ENCODE measurements at regions not wholly inside any gene's neighbourhood (a gene's known extent, or its start where the extent isn't known, plus 50 kb on each side); places are given as distances from the start of the nearest gene placed in this dataset.

DNA sequence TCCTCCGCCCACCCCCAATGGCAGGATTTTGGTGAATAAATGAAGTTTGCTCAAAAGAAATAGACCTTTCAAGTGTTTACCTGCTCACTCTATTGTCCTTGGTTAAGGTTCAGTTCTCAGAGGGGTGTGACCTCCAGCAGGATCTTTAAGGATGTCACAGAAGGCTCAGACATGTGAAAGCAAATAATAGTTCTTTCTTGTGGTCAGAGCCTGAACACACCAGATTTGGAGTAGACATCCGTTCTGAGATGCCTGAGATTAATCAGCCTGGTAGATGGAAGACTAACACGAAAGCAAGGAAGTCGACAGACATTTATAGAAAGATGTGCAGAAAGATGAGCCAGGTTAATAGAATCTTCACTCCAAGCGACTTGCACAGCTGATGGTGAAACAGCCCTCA is 557.9 kb upstream of the CDH11 start:
- H3K27ac ChIP-seq, result no peak overlapping the region
- H3K4me2 ChIP-seq, result no peak overlapping the region
- H3K4me3 ChIP-seq (IDR thresholded peaks at IDR 0.05; ENCODE audit: insufficient read depth, low read depth, low read length), result no peak overlapping the region
- H4K20me1 ChIP-seq (ENCODE audit: insufficient read depth), result no peaks in the 10 kb centered on the region
- no peaks in the 10 kb centered on the region for H3K36me3 ChIP-seq (ENCODE audit: insufficient read depth)
- no peaks in the 10 kb centered on the region for H3K4me1 ChIP-seq (ENCODE audit: low read depth, poor library complexity, severe bottlenecking)
- TF ChIP-seq, protein P1, sequence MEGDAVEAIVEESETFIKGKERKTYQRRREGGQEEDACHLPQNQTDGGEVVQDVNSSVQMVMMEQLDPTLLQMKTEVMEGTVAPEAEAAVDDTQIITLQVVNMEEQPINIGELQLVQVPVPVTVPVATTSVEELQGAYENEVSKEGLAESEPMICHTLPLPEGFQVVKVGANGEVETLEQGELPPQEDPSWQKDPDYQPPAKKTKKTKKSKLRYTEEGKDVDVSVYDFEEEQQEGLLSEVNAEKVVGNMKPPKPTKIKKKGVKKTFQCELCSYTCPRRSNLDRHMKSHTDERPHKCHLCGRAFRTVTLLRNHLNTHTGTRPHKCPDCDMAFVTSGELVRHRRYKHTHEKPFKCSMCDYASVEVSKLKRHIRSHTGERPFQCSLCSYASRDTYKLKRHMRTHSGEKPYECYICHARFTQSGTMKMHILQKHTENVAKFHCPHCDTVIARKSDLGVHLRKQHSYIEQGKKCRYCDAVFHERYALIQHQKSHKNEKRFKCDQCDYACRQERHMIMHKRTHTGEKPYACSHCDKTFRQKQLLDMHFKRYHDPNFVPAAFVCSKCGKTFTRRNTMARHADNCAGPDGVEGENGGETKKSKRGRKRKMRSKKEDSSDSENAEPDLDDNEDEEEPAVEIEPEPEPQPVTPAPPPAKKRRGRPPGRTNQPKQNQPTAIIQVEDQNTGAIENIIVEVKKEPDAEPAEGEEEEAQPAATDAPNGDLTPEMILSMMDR (conservative IDR thresholded peaks at IDR 0.05; ENCODE audit: low read depth, low read length), result no peak
- H3K79me2 ChIP-seq (ENCODE audit: insufficient read depth, low read depth), result no peaks in the 10 kb centered on the region
- no peaks in the 10 kb centered on the region for H3K27me3 ChIP-seq (ENCODE audit: insufficient read depth, low read depth)
- no peak overlapping the region for H2AFZ ChIP-seq (ENCODE audit: low read depth)
- no peak overlapping the region for H3K9ac ChIP-seq

DNA sequence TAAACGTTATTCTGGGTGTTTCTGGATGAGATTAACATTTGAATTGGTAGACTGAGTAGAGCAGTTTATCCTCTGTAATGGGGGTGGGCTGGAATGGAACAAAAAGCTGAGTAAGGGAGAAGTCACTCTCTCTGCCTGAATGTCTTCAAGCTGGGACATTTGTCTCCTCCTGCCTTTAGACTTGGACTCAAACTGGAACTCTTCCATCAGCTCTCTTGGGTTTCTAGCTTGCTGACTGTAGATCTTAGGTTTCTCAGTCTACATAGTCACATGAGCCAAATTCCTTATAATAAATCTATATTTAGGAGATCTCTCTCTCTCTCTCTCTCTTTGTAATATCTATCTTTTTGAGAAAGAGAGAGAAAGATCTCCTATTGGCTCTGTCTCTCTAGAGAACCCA is 553.3 kb upstream of the CDH11 start:
- Histone ChIP-seq H3K9ac (no peak overlapping the region), H3K79me2 (ENCODE audit: insufficient read depth, low read depth) (no peaks in the 10 kb centered on the region), H3K4me3 (IDR thresholded peaks at IDR 0.05; ENCODE audit: insufficient read depth, low read depth, low read length) (no peak overlapping the region), H2AFZ (ENCODE audit: low read depth) (no peak overlapping the region), H3K27me3 (ENCODE audit: insufficient read depth, low read depth) (no peaks in the 10 kb centered on the region), H4K20me1 (ENCODE audit: insufficient read depth) (no peaks in the 10 kb centered on the region), H3K27ac (no peak overlapping the region), H3K4me2 (no peak overlapping the region), H3K4me1 (ENCODE audit: low read depth, poor library complexity, severe bottlenecking) (no peaks in the 10 kb centered on the region), H3K36me3 (ENCODE audit: insufficient read depth) (no peaks in the 10 kb centered on the region)
- TF ChIP-seq, protein P1 (conservative IDR thresholded peaks at IDR 0.05; ENCODE audit: low read depth, low read length), result no peak

DNA sequence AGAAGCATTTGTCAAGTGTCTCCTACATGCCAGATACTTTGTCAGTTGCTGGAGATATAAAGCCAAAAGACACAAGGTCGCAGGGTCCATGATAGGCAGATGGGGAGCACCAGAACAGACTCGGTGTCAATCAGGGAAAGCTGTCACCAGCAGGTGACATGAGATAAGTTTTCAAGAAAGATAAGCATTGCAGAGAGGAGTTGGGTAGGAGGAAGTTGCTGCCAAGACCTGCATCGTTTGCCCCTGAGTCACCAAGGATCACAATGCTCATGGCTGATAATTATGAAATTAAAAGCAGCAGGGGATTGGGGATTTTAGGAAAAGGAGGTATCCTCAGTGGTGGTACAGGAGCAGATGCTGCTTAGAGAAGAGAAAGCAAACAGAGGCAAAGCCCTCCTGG is 551.1 kb upstream of the CDH11 start:
- no peak overlapping the region for H3K4me3 ChIP-seq (IDR thresholded peaks at IDR 0.05; ENCODE audit: insufficient read depth, low read depth, low read length)
- H3K27ac ChIP-seq, result no peak overlapping the region
- H3K4me1 ChIP-seq (ENCODE audit: low read depth, poor library complexity, severe bottlenecking), result no peaks in the 10 kb centered on the region
- H4K20me1 ChIP-seq (ENCODE audit: insufficient read depth), result no peaks in the 10 kb centered on the region
- H3K36me3 ChIP-seq (ENCODE audit: insufficient read depth), result no peaks in the 10 kb centered on the region
- no peaks in the 10 kb centered on the region for H3K79me2 ChIP-seq (ENCODE audit: insufficient read depth, low read depth)
- no peak overlapping the region for H3K4me2 ChIP-seq
- TF ChIP-seq, protein P1 (conservative IDR thresholded peaks at IDR 0.05; ENCODE audit: low read depth, low read length), result no peak
- H3K27me3 ChIP-seq (ENCODE audit: insufficient read depth, low read depth), result no peaks in the 10 kb centered on the region
- H3K9ac ChIP-seq, result no peak overlapping the region
- H2AFZ ChIP-seq (ENCODE audit: low read depth), result no peak overlapping the region

DNA sequence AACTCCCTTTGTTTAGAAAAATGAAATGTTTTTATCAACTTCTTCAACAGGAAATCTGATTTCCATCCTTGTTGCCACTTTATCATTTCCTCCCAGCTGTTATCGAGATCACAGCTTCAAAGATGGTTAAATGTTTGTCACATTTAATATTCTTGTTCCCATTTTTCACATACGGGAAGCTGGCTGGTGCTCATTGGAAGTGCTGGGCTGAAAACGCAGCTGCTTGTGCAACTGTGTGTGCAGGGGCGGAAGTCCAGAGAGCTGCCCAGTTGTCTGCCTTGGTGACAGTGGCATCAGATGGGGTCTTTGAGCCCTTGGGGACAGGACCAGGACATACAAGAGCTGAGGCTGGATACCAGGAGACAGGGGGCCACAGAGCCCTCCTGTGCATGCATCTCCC is 549.2 kb upstream of the CDH11 start:
- no peaks in the 10 kb centered on the region for H3K4me1 ChIP-seq (ENCODE audit: low read depth, poor library complexity, severe bottlenecking)
- no peaks in the 10 kb centered on the region for H4K20me1 ChIP-seq (ENCODE audit: insufficient read depth)
- H2AFZ ChIP-seq (ENCODE audit: low read depth), result no peak overlapping the region
- no peaks in the 10 kb centered on the region for H3K36me3 ChIP-seq (ENCODE audit: insufficient read depth)
- H3K79me2 ChIP-seq (ENCODE audit: insufficient read depth, low read depth), result no peaks in the 10 kb centered on the region
- no peak overlapping the region for H3K4me2 ChIP-seq
- no peaks in the 10 kb centered on the region for H3K27me3 ChIP-seq (ENCODE audit: insufficient read depth, low read depth)
- TF ChIP-seq, protein P1 (conservative IDR thresholded peaks at IDR 0.05; ENCODE audit: low read depth, low read length), result no peak
- no peak overlapping the region for H3K4me3 ChIP-seq (IDR thresholded peaks at IDR 0.05; ENCODE audit: insufficient read depth, low read depth, low read length)
- no peak overlapping the region for H3K9ac ChIP-seq
- no peak overlapping the region for H3K27ac ChIP-seq
